NCI-H69 (cell line): ENCODE measurements at regions not wholly inside any gene's neighbourhood (a gene's known extent, or its start where the extent isn't known, plus 50 kb on each side); places are given as distances from the start of the nearest gene placed in this dataset.
"Not testable (repeated sequence)": the region's sequence is repeated elsewhere in the genome, so short reads cannot be mapped to it uniquely, and the experiment has no call there.

Experiments
- DNase-seq: peaks from one replicate; lab custom pipeline; 2025; lab: John Stamatoyannopoulos, UW

GRCh38 chr2:76257802-76258201, 547.1 kb upstream of the GCFC2 start:
- no peak for DNase-seq

GRCh38 chr2:76256458-76257088, 545.9 kb upstream of the GCFC2 start:
- peak; percentile 5 for DNase-seq

GRCh38 chr2:76252704-76253103, 542.0 kb upstream of the GCFC2 start:
- DNase-seq, result no peak

- no peak for DNase-seq
These were observed 540.6 kb upstream of the GCFC2 start for GRCh38 chr2:76251342-76251741.

GRCh38 chr2:76247006-76247405, 536.3 kb upstream of the GCFC2 start:
- DNase-seq, result no peak

- DNase-seq, result no peak
These were observed 501.6 kb upstream of the GCFC2 start for GRCh38 chr2:76211991-76212985.

GRCh38 chr2:76210551-76210950, 499.8 kb upstream of the GCFC2 start:
- DNase-seq, result no peak

- no peak for DNase-seq
These were observed 493.3 kb upstream of the GCFC2 start for GRCh38 chr2:76204048-76204447.

- no peak for DNase-seq
These were observed 492.2 kb upstream of the GCFC2 start for GRCh38 chr2:76202866-76203265.

GRCh38 chr2:76197842-76198448, 487.2 kb upstream of the GCFC2 start:
- peak; percentile 64 for DNase-seq

- no peak for DNase-seq
These were observed 486.7 kb upstream of the GCFC2 start for GRCh38 chr2:76197428-76197827.

GRCh38 chr2:76194031-76194775, 483.5 kb upstream of the GCFC2 start:
- no peak for DNase-seq

GRCh38 chr2:76193089-76193488, 482.4 kb upstream of the GCFC2 start:
- no peak for DNase-seq

GRCh38 chr2:76188334-76189008, 477.8 kb upstream of the GCFC2 start:
- no peak for DNase-seq

GRCh38 chr2:76187415-76187814, 476.7 kb upstream of the GCFC2 start:
- DNase-seq, result no peak

- DNase-seq, result no peak
These were observed 470.0 kb upstream of the GCFC2 start for GRCh38 chr2:76180676-76181075.

GRCh38 chr2:76178610-76179009, 467.9 kb upstream of the GCFC2 start:
- no peak for DNase-seq

GRCh38 chr2:76175295-76175694, 464.6 kb upstream of the GCFC2 start:
- DNase-seq, result no peak

- no peak for DNase-seq
These were observed 463.8 kb upstream of the GCFC2 start for GRCh38 chr2:76174505-76174904.

GRCh38 chr2:76173206-76173605, 462.5 kb upstream of the GCFC2 start:
- not testable (repeated sequence) for DNase-seq

GRCh38 chr2:76172154-76172595, 461.5 kb upstream of the GCFC2 start:
- not testable (repeated sequence) for DNase-seq
